ENCODE measurements at regions not wholly inside any gene's neighbourhood (a gene's known extent, or its start where the extent isn't known, plus 50 kb on each side); places are given as distances from the start of the nearest gene placed in this dataset.

DNA sequence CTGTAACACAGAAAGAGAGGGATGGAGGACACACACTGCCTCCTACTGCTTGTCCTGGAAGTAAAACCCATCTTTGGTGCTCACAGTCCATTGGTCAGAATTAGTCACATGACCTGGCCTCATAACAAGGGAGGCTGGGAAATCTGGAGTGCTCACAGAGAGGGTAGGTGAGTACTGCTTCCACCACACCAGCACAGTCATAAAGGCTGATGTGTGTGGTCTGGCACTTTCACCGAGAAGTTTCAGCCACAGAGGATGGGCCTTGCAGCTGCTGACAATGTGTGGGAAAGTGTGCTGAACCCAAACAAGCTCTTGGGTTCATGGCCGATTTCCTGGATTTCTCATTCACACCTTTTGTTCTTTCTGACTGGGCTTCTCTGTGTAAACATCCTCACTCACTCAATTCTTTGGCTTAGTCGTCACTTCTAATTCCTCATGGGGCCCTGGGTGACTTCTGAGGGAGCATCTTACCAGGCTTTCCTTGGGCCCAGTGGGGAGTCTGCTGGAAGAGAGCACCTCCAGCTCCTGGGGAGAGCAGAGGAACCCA, 100.7 kb downstream of the ASB7 start:
- DNase-seq (ENCODE audit: low spot score): no peak

DNA sequence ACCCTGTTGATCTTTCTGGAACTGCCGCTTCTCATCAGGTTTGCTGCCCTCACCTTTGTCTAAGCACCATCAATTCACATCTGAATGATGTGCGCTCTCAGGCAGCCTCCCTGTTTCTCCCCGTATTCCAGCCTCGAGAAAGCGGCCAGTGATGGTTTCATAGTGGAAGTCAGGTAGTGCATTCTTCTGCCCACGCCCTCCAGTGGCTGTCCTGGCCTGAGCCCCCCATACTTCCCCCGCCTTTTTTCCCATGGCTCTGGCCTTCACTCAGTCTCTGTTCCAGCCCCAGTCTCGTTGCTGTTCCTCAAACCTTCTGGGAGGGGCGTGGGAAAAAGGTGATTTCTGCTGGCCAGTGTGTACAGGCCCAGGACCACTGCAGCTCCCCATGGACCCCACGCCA, 101.3 kb downstream of the ASB7 start:
- no peak for DNase-seq (ENCODE audit: low spot score)

DNA sequence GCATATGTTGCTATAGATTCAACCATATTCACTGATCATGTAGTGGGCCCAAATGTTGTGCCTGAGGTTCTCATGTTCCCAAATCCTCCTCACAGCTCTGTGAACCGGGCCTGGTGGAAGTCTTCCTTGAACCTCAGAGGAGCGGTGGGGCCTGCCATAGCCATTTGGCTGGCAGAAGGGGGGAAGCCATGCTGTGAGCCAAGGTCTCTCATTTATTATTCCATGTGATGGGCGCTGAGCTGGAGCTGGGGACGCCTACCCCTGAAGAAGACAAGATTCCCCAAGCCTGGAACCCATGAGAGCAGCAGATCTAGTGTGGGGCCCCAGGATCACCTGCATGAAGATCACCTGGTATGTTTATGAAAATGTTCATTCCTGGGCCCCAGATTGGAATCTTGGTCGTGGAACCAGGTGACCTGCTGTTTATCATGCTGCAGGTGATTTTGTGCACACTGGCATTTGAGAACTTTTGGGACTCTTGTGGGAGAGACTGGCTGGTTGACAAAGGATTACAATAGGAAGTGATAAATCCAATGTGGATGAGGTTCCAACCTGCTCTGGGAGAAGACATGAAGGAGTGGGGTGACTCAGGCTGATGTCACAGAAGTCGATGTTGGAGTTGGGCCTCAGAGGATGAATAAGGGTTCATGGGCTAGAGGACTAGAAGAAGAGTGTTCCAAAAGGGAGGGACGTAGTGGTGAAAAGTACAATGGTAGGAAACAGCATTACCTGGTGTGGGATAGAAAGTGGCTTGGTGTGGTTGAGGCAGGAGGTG, 102.1 kb downstream of the ASB7 start:
- DNase-seq (ENCODE audit: low spot score): no peak

DNA sequence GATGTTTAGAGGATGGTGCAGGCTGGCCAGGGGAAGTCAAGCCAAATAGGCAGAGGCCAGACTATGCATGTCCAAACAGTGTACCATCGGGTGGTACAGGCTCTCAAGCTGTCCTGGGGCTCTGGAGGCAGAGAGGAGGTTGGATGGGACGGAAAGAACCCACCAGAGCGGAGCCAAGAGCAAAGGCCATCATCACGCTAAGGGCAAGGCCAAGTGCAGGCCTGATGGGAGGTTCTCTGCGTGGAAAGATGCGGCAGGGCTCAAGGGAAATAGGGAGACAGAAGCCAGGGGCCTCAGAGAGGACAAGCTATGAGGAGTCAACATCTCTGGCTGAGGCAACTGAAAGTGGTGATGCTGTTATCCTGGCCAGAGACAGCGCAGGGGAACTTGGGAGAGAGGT, 102.7 kb downstream of the ASB7 start:
- DNase-seq (ENCODE audit: low spot score): no peak

DNA sequence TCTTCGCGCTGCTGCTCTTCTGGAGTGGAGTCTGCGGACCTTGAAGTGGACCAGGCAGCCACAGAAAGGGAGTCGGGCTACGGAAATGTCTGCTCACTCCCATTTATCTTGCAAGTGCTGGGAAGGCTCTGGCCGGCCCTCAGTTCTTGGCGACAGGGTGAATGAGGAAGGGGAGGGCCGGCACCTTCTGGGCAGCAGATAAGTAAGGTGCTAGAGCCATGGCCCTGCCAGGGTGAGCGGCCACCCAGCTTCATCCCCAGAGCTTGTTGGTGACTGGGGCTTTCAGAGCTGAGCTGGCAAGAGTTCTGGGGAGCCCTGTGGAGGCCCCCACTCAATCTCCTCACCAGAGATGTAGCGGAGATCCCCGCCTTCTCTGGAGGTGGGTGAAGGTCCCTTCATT, 103.5 kb downstream of the ASB7 start:
- no peak for DNase-seq (ENCODE audit: low spot score)

DNA sequence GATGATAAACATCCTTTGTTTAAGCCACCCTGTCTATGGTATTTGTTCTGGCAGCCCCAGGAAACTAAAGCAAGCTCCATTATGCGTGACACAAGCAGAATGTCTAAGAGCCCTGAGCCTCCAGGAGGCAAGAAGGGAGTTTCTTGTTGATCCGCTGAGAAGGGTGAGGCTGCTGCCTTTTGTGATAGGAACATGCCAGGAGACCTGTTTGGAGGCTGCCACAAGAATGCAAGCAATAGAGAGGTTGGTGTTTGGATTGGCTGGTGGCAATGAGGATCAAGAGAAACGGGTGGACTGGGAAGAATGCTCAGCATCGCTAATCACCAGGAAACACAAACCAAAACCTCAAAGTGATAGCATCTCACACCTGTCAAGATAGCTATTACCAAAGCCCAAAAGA, 104.8 kb downstream of the ASB7 start:
- DNase-seq (ENCODE audit: low spot score): no peak

DNA sequence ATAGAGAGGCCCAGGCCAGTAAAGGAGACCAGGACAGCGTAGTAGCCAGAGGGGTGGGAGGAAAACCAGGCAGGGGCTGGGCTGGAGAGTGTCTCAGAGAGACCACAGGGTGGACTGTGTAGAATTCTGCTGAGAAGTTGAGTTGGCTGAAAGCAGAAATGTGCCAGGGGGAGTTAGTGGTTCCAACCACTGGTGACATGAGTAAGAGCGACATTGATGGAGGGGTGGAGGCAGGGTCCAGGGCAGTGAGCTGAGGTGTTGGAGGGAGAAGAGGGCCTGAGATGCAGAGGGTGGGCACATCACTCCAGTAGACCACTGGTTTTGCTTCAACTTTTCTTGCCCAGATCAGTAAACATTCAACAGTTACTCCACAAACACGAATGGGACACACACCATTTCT, 106.5 kb downstream of the ASB7 start:
- no peak for DNase-seq (ENCODE audit: low spot score)

DNA sequence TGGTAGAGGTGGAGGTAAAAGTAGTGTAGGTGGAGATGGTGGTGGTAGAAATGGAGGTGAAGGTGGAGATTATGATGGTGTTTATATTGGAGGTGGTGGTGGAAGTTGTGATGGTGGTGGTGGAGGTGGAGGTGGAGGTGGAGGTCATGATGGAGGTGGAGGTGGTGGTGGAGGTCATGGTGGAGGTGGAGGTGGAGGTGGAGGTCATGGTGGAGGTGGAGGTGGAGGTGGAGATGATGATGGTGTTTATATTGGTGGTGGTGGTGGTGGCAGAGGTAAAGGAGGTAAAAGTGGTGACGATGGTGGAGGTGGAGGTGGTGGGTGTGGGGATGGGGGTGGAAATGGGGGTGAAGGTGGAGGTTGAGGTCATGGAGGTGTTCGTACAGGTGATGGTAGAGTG, 107.8 kb downstream of the ASB7 start:
- DNase-seq (ENCODE audit: low spot score): no peak

DNA sequence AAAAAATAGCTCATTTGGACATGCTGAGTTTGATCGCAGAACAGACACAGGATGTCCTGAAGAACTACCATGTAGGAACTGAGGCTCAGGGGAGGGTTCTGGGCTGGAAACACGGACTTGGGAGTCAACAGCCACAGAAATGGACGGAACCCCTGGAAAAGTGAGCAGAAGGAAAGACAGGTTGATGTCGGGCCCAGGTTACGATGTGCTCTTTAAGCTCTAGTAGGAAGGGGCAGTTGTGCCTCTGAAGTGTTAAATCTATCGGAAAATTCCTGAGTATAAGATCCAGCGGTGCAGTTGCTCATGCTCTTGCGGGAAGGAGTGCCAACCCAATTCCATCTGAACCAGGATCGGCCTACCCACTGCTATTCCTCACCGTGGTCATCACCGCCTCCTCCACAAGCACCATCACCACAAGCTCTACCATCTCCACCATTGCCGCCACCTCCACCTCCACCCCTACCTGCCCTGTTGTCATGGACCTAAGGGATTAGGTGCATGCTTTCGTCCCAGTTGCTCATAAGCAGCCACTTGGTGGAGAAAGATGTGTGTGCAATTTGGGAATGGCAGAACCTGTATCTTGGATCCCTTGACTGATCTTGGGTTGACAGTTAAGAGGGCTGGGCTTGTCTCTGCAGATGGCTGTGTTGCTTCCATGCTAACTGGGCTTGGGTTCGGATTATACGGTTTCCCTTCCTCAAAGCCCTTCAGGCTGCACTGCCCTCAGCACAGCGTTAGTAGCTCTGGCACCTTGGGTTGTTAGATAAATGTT, 108.5 kb downstream of the ASB7 start:
- DNase-seq (ENCODE audit: low spot score): no peak

DNA sequence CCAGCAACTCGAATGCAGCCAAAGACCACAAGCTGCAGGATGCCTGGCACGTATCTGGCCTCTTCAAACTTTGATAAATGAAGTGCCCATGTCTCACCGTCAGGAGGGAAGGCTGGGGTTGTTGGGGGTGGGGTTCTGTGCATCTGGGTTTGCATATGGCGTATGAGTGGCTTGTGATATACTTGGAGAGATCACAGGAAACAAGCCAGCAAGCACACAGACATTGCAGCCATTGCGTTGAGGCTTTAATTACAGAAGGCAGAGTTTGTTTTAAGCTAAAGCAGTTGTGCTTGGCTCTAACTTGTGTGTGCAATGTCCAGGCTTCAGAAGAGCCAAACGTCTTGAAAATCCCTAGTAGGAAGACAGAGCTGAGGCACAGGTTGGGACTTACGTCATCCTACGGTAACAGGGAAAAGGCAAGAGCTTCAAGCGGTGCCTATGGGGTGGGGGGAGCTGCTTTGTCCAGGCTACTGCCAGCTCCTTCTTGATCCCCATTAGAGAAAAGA, 109.2 kb downstream of the ASB7 start:
- DNase-seq (ENCODE audit: low spot score): no peak

DNA sequence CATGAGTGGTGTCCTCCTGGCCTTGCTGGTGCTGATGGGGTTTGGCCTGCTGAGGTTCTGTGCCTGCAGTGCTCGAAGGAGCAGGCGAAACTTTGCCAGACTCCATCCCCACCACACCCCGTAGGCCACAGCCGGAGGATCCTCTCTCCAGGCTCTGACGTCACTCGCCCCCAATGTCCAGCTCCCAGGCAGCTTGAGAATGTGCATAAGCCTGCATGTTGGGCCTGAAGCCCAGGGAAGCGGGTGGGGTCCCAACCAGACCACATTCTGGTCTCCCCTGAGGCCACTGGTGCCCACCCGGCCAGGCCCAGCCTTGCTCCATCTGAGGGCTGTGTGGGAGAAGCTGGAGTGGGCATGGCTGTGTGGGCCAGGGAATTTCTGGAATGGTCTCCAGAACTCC, 109.8 kb downstream of the ASB7 start:
- DNase-seq (ENCODE audit: low spot score): no peak

DNA sequence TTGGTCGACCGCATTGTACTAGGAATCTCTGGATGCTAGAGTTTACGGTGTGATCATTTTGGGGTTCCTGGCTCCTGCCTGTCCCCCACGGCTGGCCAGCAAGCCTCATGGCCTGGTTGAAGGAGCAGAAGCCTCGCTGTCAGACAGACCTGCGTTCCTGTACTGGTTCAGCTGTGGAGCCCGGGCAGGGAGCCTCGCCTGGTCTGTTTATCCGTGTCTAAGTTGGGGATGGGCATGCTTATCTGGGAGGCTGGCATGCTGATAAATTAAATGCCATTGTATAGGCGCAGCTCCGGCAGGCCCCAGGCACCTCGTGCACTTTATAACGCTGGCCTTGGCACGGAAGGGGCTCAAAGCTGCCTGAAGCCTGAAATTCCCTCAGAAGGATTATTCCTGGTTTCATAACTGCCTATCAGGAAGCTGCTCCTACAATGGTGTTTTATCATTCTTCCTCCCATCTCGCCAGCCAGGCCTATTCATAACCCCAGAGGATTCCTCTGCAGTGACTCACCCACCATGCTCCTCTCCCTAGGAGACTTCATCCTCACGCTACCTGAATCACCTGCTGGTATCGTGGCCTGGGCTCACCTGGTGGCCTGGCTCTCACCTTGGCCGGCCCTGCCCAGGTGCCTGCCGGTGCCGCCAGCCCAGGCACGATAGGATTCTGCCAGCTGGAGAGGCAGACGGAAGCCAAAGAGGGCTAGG, 110.9 kb downstream of the ASB7 start:
- DNase-seq (ENCODE audit: low spot score): no peak

DNA sequence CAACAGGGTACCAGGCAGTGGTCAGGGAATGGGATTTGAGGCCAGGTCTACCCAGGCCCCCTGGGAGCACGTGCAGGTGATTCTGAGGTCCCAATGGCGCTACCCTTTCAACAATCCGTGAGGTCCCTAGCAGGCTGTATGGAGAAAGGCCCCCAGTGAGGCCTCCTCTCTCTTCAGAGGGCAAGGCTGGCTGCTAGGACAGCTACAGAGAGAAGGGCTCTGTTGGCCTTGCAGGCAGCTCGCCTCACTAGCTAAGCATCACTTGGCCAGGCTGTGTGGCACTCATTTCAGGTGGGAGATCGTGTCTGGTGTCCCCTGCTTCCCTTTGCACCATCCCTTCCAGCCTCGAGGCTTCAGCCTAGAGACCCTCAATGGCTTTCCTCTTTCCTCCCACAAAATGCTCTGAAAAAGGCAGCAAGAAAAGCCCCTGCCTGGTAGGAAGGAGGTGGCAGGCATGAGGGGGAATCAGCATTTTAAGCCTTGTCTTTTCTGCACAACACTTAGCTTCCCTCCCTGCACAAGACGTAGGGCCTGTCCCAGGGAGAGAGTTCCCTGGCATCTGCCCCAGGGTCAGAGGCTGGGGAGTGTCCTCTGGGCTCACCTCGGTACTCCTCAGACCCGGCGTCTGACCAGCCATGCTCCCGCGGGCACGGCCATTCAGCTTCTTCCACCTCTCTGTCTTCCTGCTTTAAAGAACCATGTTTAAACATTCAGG, 111.8 kb downstream of the ASB7 start:
- no peak for DNase-seq (ENCODE audit: low spot score)

DNA sequence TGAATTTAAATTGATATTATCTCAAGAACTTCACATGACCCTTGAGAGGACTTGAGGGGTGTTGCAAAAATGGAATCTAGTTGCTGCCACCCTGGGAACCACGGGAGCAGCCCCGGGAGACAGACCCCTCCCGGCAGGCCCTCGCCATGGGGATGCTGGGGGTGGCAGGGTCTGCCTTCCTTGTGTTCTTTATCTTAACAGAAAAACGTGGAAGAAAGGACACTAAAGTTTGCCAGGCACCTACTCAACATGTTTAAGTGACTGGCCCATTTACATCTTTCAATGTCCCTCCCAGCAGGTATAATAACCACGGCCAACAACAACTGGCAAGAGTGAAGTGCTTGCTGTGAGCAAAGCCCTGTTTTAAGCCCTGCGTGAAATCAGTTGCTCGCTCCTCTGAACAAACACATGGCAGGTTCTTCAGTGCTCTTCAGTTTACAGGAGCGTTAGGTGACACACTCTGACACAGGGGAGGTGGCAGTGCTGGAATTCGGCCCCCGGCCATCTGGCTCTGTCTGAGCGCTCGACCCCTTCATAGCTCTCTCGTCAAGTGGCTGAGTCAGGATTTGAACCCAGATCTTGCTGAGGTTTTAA, 112.5 kb downstream of the ASB7 start:
- no peak for DNase-seq (ENCODE audit: low spot score)

DNA sequence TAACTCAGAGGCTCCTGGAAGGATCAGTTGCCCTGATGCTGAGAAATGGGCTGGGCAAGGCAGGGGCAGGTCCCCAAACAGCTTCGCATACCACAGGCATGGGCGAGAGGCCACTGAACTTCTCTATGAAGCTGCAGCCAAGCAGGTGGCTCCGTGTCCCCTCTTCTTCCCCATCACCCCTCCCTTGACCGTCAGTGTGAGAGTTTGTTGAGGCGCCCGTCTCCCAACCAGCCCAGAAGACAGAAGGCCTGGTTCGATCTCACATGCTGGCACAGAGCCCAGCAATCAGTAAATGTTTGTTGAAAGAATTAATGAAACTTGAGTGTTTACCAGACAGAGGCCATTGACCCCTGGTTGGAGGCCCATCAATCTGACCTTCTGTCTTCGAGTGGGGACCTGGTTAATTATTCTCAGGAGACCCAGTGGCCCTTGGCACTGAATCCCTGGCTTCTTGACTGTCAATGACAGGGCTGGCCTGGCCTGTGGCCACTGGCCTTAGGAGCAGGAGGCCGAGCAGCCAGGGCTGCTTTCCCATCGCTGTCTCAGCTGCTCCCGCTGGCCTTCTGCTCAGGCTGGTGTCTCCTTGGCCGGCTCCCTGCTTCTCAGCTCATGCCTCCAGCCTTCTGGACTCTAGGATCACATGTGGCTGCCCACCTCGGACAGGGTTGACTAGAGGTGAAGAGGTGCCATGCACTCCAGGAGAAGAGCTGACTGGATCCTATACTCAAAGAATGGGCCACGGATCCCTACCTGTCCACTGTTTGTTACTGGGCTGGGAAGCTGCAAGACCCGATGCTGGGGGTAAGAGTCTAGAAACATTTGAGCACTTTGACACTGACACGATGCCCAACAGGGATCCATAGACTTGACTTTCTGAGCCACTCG, 113.4 kb downstream of the ASB7 start:
- DNase-seq (ENCODE audit: low spot score): no peak

DNA sequence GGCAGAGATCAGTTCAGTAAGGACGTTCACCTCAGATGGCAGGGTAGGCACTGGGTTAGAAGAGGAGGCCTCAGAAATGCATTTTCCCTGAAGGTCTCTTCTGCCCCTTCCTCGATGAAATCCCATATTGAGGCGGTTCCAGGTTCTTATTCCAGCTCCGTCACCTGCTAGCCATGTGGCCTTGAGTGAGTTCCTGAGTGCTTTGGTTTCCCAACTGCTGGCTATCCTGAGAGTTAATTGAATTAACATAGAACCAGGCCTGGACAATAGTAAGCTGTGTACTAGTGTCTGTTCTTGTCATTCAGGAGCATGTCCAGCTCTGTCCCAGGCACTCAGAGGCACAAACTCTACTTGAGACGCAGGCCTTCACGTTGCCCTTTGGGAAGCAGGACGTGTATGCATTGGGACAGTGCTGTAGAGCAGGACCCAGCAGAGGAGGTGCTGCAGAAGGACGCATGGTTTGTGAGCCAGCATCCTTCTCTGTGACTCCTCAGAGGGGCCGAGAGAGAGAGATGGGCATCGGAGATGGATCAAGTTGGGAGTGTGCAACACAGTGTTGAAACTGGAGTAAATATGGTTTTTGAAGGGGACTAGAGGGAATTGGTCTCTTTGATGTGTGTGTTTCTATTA, 114.2 kb downstream of the ASB7 start:
- DNase-seq (ENCODE audit: low spot score): peak; percentile 25

DNA sequence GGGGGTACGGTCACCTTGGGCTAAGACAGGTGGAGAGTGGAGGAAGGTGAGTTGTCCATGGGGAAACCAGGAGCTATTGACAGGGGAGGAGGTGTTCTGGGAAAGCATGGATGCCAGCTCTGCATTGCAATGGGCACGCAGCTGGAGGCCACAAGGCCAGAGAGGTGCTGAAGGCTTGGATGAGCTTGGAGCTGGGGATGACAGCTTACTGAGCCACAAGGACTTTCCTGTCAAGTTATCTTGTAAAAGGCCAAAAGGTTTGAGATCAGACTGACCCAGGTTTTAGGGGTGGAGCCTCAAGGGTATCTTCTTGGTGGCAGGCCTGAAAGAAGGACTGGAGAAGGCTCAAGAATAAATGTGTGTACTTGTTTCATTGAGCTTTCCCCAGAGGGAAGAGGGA, 115.2 kb downstream of the ASB7 start:
- DNase-seq (ENCODE audit: low spot score): peak; percentile 18

DNA sequence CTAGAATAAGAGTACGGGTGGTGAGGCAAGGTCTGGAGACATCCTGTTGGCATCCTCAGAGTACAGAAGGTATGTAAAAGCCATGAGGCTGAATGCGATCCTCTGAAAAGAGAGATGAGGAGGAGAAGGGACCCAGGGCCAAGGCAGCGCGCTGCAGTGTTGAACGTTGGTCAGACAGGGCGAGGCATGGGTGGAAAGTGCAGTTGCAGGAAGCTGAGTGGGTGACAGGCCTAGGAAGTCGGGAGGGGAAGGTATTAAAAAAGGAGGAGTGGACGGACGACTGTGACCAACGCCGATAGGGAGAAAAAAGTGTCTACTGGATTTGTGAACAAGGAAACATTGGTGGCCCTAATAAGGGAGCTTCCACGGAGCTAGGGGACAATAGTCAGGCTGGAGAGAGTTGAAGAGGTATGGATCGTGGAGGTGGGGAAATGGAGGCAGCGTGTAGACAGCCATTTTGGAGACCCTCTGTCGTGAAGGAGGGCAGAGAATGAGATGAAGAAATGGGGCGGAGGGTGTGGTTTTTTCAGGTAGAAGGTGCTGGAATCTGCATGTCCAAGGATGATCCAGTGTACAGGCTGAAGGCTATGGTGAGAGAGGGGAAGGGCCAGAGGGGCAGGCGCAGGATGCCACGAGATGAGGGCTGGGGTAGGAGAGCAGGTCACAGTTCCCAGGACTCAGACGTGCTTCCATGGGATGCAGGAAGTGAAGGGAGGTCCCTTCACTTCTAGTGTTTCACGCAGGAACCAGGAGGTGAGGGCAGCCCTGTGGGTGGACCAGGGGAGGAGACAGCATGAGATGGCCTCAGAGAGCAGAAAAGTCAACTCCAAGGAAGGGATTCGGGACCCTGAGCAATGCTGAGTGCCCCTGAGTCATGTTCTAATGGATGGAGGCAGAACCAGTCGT, 115.9 kb downstream of the ASB7 start:
- peak; percentile 23 for DNase-seq (ENCODE audit: low spot score)

DNA sequence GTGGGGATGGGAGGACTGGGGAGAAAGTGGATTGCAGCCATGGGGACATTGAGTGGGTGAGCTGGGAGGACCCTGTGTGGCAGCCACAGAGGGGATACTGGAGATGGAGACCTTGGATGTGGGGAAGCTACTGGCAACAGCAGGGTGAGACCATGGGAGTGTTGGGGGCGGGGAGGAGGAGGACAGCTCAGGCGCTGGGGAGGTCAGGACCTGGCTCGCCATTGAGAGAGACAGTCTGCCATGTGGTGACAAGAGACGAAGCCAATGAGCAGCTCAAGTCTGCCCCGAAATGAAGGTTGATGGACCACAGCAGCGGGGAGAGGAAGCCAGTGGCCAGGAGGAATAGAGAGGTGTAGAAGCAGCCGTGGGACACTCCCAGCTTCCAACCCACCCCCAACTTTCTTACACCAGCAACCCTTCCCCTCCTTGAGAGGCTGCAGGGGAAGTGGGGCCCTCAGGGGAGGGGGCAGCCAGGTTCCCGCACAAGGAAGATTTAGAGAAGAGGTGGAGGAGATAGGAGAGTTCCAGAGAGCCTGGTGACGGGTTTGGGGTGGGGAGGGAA, 118.1 kb downstream of the ASB7 start:
- DNase-seq (ENCODE audit: low spot score): peak; percentile 35

Data from ecto neural progenitor cell (in vitro differentiated cells).